Mesendoderm (in vitro differentiated cells): ENCODE measurements at regions not wholly inside any gene's neighbourhood (a gene's known extent, or its start where the extent isn't known, plus 50 kb on each side); places are given as distances from the start of the nearest gene placed in this dataset.
A peak's percentile ranks its signal among the peaks of the same experiment; 100 is the strongest.

ENCODE experiments used
- DNase-seq: peaks from one replicate; pipeline ENCODE4 v3.0.0; 2013
- H2AK5ac ChIP-seq: 2 replicates; pipeline ENCODE4 v1.6.1; 2013; ENCODE audit warnings: low read length, inconsistent platforms
- H2BK120ac ChIP-seq: 2 replicates; pipeline ENCODE4 v1.6.1; 2013; ENCODE audit warnings: low read depth, mild to moderate bottlenecking, low read length, moderate library complexity, mixed read lengths
- H2BK15ac ChIP-seq: replicated peaks from 2 replicates; pipeline ENCODE4 v1.6.1; 2013; ENCODE audit warnings: low read depth, mild to moderate bottlenecking, moderate library complexity
- H2BK5ac ChIP-seq: 2 replicates; pipeline ENCODE4 v1.6.1; 2013; ENCODE audit warnings: low read length, inconsistent platforms
- H3K18ac ChIP-seq: 2 replicates; pipeline ENCODE4 v1.6.1; 2013; ENCODE audit warnings: mild to moderate bottlenecking, low read length, mixed read lengths
- H3K23ac ChIP-seq: one replicate; pipeline ENCODE4 v1.6.1; 2013; ENCODE audit warnings: low read length
- H3K27ac ChIP-seq: 2 replicates; pipeline ENCODE4 v1.5.1; 2013; ENCODE audit warnings: low read depth, mild to moderate bottlenecking, inconsistent platforms, low read length, moderate library complexity
- H3K27me3 ChIP-seq: 2 replicates; pipeline ENCODE4 v1.6.1; 2013; ENCODE audit warnings: low read length, control low read depth, mild to moderate bottlenecking, inconsistent platforms; ENCODE audit not compliant: insufficient read depth, poor library complexity
- H3K36me3 ChIP-seq: 2 replicates; pipeline ENCODE4 v1.6.1; 2013; ENCODE audit warnings: low read length, inconsistent platforms; ENCODE audit not compliant: control insufficient read depth, insufficient read depth
- H3K4ac ChIP-seq: one replicate; pipeline ENCODE4 v1.6.1; 2013; ENCODE audit warnings: low read depth, mild to moderate bottlenecking, low read length, moderate library complexity
- H3K4me1 ChIP-seq: 2 replicates; pipeline ENCODE4 v1.6.1; 2013; ENCODE audit warnings: low read depth, low read length, inconsistent platforms; ENCODE audit not compliant: control insufficient read depth
- H3K4me2 ChIP-seq: 2 replicates; pipeline ENCODE4 v1.6.1; 2013; ENCODE audit warnings: low read length
- H3K4me3 ChIP-seq: 2 replicates; pipeline ENCODE4 v1.5.1; 2013; ENCODE audit warnings: mild to moderate bottlenecking, low read length
- H3K56ac ChIP-seq: one replicate; pipeline ENCODE4 v1.6.1; 2013; ENCODE audit warnings: low read length
- H3K79me1 ChIP-seq: 2 replicates; pipeline ENCODE4 v1.6.1; 2013; ENCODE audit warnings: low read length, inconsistent platforms
- H3K79me2 ChIP-seq: 2 replicates; pipeline ENCODE4 v1.6.1; 2013; ENCODE audit warnings: mild to moderate bottlenecking, low read length; ENCODE audit not compliant: control insufficient read depth, insufficient read depth
- H3K9ac ChIP-seq: 2 replicates; pipeline ENCODE4 v1.6.1; 2013; ENCODE audit warnings: low read length, inconsistent platforms
- H4K5ac ChIP-seq: one replicate; pipeline ENCODE4 v1.6.1; 2013; ENCODE audit warnings: low read length
- H4K8ac ChIP-seq: one replicate; pipeline ENCODE4 v1.6.1; 2013; ENCODE audit warnings: low read depth, mild to moderate bottlenecking, control low read depth, low read length, moderate library complexity
- WGBS: extraction: QIAGEN DNeasy Blood & Tissue Kit; methylation state at CpG from one replicate; pipeline ENCODE4 v1.1.7; 2013; ENCODE audit warnings: low lambda C conversion rate, missing lambda C conversion rate; ENCODE audit not compliant: insufficient coverage; ENCODE audit errors: extremely low coverage; 5-methylcytosine and 5-hydroxymethylcytosine counted together

DNA sequence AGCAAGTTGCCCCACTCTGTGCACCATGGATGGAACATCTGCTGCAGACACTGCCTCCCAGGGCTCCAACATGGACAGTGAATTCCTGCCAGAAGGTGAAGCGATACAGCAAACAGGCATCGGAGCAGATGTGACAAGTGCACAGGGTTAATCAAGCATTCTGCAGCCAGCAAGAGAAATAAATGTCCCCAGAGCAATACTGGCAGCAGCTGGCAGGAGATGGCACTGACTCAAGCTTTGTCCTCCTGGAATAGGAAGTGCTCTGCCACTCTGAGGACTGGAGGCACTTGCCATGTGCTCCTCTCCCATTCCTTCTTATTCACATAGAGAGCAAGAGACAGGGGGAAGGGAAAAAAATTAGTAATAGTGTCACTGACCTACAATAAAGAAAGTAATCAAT, 402.7 kb upstream of the DAB1 start:
- no peak overlapping the region for H2BK15ac ChIP-seq
- H3K4ac ChIP-seq: no peak overlapping the region
- H3K27ac ChIP-seq: no peak overlapping the region
- no peaks in the 10 kb centered on the region for H3K79me2 ChIP-seq
- H3K56ac ChIP-seq: no peak overlapping the region
- H3K9ac ChIP-seq: no peak overlapping the region
- H3K18ac ChIP-seq: no peak overlapping the region
- no CpG with 5 or more reads among the region's 2 CpGs for WGBS
- no peak overlapping the region for H2BK5ac ChIP-seq
- no peak overlapping the region for H2AK5ac ChIP-seq
- H3K36me3 ChIP-seq: no peaks in the 10 kb centered on the region
- no peak overlapping the region for H4K8ac ChIP-seq
- no peaks in the 10 kb centered on the region for H3K4me1 ChIP-seq
- no peak overlapping the region for H2BK120ac ChIP-seq
- no peak for DNase-seq
- H3K27me3 ChIP-seq: no peaks in the 10 kb centered on the region
- H4K5ac ChIP-seq: no peak overlapping the region
- no peak overlapping the region for H3K4me3 ChIP-seq
- no peaks in the 10 kb centered on the region for H3K79me1 ChIP-seq
- no peak overlapping the region for H3K23ac ChIP-seq
- no peak overlapping the region for H3K4me2 ChIP-seq

DNA sequence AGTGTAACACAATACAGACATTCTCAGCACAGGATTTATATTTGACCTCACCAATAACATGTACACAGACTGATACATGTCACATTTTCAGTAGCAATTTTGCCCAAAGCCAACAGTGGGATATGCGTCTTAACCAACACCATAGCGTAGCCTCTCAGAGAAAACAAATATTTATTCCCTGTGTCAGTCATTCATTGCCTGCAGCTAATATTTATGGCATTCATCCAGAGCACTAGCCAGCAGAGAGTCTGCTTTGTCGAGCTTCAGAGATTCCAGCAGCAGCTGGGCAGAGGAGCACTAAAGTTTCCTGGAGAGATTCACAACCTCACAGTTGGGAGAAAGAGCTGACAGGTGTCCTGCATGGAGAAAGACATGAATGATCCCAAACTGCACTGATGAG, 400.7 kb upstream of the DAB1 start:
- Histone ChIP-seq H3K9ac (no peak overlapping the region), H2BK15ac (no peak overlapping the region), H3K4me2 (no peak overlapping the region), H4K8ac (no peak overlapping the region), H3K27me3 (no peaks in the 10 kb centered on the region), H3K36me3 (no peaks in the 10 kb centered on the region), H3K4ac (no peak overlapping the region), H3K79me2 (no peaks in the 10 kb centered on the region), H3K18ac (no peak overlapping the region), H2AK5ac (no peak overlapping the region), H2BK5ac (no peak overlapping the region), H3K4me3 (no peak overlapping the region), H2BK120ac (no peak overlapping the region), H3K4me1 (no peaks in the 10 kb centered on the region), H3K56ac (no peak overlapping the region), H3K27ac (no peak overlapping the region), H4K5ac (no peak overlapping the region), H3K79me1 (no peaks in the 10 kb centered on the region), H3K23ac (no peak overlapping the region)
- no peak for DNase-seq
- WGBS: no CpG with 5 or more reads among the region's 3 CpGs

DNA sequence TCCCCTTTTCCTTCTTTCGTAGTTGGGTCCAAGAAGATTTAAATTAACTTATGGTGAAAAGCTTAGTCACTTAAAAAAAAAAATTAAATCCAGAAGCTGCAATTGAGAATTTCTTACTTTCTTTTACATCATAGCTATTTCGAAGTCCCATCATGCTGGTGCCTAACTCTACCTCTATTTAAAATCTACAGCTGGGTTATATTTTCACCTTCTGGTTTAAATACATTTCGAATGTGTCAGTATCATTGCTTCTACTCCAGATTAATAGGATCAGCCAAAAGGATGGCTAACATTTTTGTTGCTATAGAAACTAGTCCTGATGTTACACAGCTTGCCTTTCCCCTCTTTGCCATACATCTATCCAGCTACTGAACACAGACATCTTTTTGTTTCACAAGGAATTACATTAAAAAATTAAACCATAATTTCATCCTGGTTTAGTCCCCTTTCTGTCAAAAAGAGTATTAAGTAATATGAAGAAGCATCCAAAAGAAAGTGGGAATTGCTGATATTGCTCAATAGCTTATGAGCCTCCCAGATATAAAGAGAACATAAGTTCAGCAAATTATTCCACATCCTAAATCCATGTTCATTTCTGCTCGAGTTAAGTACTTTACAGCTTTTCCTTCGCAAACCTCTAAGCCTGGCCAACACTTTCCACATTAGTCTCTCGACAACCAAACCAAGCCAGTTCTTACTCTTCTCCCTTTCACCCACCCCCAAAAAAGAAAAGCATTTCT, 396.7 kb upstream of the DAB1 start:
- no peak overlapping the region for H3K18ac ChIP-seq

DNA sequence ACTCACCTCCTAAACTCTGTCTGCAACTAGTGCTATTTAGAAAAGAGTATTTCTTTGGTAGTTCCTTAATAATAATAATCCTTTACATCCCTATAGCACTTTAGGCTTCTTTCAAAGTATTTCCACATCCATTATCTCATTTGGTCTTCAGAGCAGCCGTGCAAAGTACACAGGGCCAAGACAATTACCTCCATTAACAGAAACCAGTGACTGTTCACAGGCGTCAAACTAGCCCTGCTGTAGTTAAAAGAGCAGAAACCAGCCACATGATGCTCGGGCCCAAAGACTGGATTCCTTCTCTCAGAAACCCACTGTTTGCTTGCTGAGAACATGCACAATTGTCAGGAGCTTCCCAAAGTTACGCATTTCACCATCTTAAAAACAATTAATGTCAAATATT, 396.0 kb upstream of the DAB1 start:
- H4K5ac ChIP-seq: no peak overlapping the region
- no peaks in the 10 kb centered on the region for H3K4me1 ChIP-seq
- H3K18ac ChIP-seq: no peak overlapping the region
- no peak overlapping the region for H3K56ac ChIP-seq
- H4K8ac ChIP-seq: no peak overlapping the region
- H3K79me1 ChIP-seq: no peaks in the 10 kb centered on the region
- WGBS: no CpG with 5 or more reads among the region's 4 CpGs
- H3K4me2 ChIP-seq: no peak overlapping the region
- H2AK5ac ChIP-seq: no peak overlapping the region
- H3K23ac ChIP-seq: no peak overlapping the region
- H2BK120ac ChIP-seq: no peak overlapping the region
- no peaks in the 10 kb centered on the region for H3K27me3 ChIP-seq
- no peak overlapping the region for H2BK15ac ChIP-seq
- no peak overlapping the region for H2BK5ac ChIP-seq
- no peak overlapping the region for H3K9ac ChIP-seq
- no peaks in the 10 kb centered on the region for H3K36me3 ChIP-seq
- no peak overlapping the region for H3K27ac ChIP-seq
- H3K4me3 ChIP-seq: no peak overlapping the region
- H3K79me2 ChIP-seq: no peaks in the 10 kb centered on the region
- no peak overlapping the region for H3K4ac ChIP-seq
- DNase-seq: no peak

More for the DNA sequence above, 396.7 kb upstream of the DAB1 start:
- DNase-seq: no peak
- Histone ChIP-seq H3K4me2 (no peak overlapping the region), H2BK5ac (no peak overlapping the region), H3K4ac (no peak overlapping the region), H2BK120ac (no peak overlapping the region), H3K23ac (no peak overlapping the region), H3K56ac (no peak overlapping the region), H2BK15ac (no peak overlapping the region), H3K79me2 (no peaks in the 10 kb centered on the region), H4K8ac (no peak overlapping the region), H3K9ac (no peak overlapping the region), H3K4me1 (no peaks in the 10 kb centered on the region), H3K27me3 (no peaks in the 10 kb centered on the region), H2AK5ac (no peak overlapping the region), H4K5ac (no peak overlapping the region), H3K36me3 (no peaks in the 10 kb centered on the region), H3K4me3 (no peak overlapping the region), H3K79me1 (no peaks in the 10 kb centered on the region), H3K27ac (no peak overlapping the region)
- WGBS: no CpG with 5 or more reads among the region's 6 CpGs

DNA sequence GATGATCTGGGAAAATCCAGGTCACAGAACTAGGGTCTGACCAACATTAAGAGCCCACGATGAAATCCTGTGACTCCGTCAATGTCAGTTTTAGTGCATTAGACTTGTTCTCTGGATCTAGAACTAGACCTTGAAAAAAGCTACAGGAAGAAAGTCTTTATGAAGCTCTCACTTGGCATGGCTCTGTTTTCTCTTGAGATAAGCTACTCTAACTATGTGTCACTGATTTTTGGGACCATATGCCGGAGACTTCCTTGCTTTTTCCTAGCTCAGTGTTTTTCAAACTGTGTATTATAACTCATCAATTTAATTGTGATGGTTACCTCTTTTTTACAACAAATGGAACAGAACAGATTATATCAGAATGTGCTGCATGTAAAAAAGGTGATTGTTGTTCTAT, 379.7 kb upstream of the DAB1 start:
- H3K4me3 ChIP-seq: no peak overlapping the region
- H2AK5ac ChIP-seq: no peak overlapping the region
- H2BK15ac ChIP-seq: no peak overlapping the region
- peaks cover 8% of the 10 kb centered on the region for H3K4me1 ChIP-seq
- H2BK5ac ChIP-seq: no peak overlapping the region
- no peak overlapping the region for H3K9ac ChIP-seq
- DNase-seq: peak; percentile 40
- no peak overlapping the region for H4K5ac ChIP-seq
- H3K23ac ChIP-seq: no peak overlapping the region
- H3K18ac ChIP-seq: peak overlapping the region; percentile 54
- no CpG with 5 or more reads among the region's 3 CpGs for WGBS
- H3K79me1 ChIP-seq: no peaks in the 10 kb centered on the region
- H3K79me2 ChIP-seq: no peaks in the 10 kb centered on the region
- H2BK120ac ChIP-seq: no peak overlapping the region
- no peak overlapping the region for H3K4ac ChIP-seq
- no peaks in the 10 kb centered on the region for H3K36me3 ChIP-seq
- H3K27me3 ChIP-seq: no peaks in the 10 kb centered on the region
- no peak overlapping the region for H4K8ac ChIP-seq
- H3K56ac ChIP-seq: no peak overlapping the region
- no peak overlapping the region for H3K4me2 ChIP-seq
- H3K27ac ChIP-seq: no peak overlapping the region

DNA sequence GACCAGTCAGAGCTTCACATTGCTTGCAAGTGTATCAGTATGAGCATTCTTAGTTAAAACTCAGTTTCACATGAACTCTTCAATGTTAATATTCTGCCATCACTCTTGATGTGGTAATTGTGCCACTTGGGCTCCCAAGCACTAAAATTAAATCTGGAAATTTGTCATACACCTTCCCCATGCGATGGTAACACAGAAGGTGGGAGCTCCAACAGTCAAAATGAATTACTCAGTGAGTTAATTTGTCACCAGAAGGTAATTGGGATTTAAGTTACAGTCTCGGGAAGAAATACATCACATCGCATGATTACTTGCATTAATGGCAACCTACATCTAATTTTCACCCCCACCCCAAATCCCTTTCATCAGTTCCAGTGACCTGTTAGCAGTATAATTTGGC, 376.5 kb upstream of the DAB1 start:
- Histone ChIP-seq H4K5ac (no peak overlapping the region), H3K36me3 (no peaks in the 10 kb centered on the region), H3K9ac (no peak overlapping the region), H3K79me2 (no peaks in the 10 kb centered on the region), H2BK5ac (no peak overlapping the region), H3K27me3 (no peaks in the 10 kb centered on the region), H3K4me1 (peaks cover 14% of the 10 kb centered on the region), H3K79me1 (no peaks in the 10 kb centered on the region), H3K18ac (no peak overlapping the region), H2BK120ac (no peak overlapping the region), H3K4me2 (no peak overlapping the region), H2AK5ac (no peak overlapping the region), H3K27ac (no peak overlapping the region), H3K23ac (no peak overlapping the region), H3K56ac (no peak overlapping the region), H4K8ac (no peak overlapping the region), H3K4me3 (no peak overlapping the region), H3K4ac (no peak overlapping the region), H2BK15ac (no peak overlapping the region)
- DNase-seq: no peak
- WGBS: no CpG with 5 or more reads among the region's 3 CpGs
